ENCODE measurements at regions not wholly inside any gene's neighbourhood (a gene's known extent, or its start where the extent isn't known, plus 50 kb on each side); places are given as distances from the start of the nearest gene placed in this dataset.
"Not testable (repeated sequence)": the region's sequence is repeated elsewhere in the genome, so short reads cannot be mapped to it uniquely, and the experiment has no call there.

GRCh38 chr1:108314815-108315214, 70.9 kb upstream of the NBPF4 start:
- DNase-seq (ENCODE audit: low spot score), result no peak

GRCh38 chr1:108316545-108316944, 72.7 kb upstream of the NBPF4 start:
- DNase-seq (ENCODE audit: low spot score), result peak; percentile 5

DNA sequence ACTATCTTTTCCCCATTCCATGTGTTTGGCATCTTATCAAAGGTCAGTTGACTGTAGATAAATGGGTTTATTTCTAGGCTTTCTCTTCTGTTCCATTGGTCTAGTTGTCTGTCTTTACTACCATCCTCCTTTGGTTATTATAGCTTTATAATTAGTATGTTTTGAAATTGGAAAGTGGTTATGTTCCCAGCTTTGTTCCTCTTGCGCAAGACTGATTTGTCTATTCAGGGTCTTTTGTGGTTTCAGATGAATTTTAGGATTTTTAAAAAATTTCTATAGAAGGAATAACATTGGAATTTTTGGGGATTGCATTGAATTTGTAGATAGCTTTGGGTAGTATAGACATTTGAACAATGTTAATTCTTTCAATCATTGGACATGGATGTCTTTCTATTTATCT, 77.0 kb upstream of the NBPF4 start:
- no peak for DNase-seq (ENCODE audit: low spot score)

DNA sequence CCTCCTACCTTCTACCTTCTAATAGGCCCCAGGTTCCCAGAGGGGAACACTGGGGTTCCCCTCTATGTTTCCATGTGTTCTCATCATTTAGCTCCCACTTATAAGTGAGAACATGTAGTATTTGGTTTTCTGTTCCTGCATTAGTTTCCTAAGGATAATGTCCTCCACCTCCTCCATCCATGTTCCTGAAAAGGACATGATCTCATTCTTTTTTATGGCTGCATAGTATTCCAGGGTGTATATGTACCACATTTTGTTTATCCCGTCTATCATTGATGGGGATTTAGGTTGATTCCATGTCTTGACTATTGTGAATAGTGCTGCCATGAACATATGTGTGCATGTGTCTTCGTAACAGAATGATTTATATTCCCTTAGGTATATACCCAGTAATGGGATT, 81.5 kb upstream of the NBPF4 start:
- DNase-seq (ENCODE audit: low spot score), result not testable (repeated sequence)

DNA sequence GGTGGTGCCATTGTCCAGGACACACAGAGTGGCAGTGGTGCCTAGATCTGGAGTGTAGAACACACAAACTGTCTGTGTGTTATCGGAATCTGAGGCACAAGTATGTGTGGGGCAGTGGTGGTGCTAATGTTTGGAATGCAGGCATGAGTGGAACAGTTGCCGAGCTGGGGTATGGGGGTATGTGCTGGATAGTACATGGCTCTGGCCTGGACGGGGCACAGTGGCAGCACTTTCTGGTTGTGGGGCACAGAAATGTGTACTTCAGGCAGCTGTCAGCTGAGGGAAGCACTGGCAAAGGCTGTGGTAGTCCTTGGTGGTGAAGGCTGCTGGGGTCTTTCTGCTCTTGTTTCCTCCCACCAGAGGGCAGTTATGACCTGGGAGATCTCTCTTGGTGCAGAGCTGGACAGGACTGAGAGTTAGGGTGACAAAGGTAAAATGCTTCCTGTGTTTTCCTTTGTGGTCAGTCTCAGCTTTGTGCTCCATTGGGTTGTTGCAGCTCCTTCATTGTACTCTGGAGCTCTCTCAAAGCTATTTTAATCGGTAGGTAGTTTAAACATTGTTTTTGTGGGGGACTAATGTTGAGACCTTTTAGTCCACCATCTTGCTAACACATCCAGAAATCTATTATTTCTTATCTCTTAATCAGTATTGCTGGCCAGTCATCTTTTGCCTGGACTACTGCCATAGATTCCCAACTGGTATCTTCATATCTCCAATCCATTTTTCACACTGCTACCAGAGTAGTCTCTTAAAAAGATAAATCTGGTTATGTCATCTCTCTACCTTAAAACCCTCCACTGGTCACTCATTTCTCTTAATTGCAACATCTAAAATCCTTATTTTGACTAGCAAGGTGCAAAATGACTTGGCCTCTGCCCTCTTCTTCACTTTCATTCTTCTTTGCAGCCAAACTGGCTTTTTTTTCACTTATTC, 83.9 kb upstream of the NBPF4 start:
- peak; percentile 13 for DNase-seq (ENCODE audit: low spot score)

DNA sequence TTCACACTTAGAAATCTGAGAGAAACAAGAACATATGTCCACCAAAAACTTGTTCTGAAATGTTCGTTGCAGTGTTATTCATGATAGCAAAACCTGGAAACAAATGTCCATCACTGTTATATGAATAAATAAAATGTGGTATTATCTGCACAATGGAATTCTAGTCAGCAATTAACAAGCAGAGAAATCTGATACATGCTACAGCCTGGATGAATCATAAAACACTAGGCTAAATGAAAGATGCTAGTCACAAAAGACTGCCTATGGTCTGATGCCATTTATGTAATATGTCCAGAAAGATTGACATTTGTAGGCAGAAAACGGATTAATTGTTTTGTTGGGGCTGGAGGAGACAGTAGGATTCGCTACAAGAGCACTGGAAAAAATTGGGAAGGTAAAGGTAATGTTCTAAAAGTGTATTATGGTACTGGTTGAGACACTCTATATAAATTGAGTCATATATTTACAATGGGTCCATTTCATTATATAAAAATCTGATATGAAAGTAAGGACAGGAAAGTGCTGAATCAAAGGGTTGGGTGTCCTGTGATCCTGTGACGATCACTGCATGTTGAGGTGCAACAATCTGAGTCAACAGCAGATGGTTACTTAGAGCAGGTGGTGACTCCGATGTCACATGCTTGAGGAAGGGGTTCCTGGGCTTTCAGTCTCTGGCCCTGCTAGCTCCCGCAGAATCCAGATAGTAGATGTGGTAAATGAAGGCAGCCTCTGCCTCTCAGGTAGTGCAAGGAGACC, 102.1 kb upstream of the NBPF4 start:
- DNase-seq (ENCODE audit: low spot score), result no peak

GRCh38 chr1:108357802-108358201, 92.3 kb upstream of the NBPF6 start:
- DNase-seq (ENCODE audit: low spot score), result no peak

DNA sequence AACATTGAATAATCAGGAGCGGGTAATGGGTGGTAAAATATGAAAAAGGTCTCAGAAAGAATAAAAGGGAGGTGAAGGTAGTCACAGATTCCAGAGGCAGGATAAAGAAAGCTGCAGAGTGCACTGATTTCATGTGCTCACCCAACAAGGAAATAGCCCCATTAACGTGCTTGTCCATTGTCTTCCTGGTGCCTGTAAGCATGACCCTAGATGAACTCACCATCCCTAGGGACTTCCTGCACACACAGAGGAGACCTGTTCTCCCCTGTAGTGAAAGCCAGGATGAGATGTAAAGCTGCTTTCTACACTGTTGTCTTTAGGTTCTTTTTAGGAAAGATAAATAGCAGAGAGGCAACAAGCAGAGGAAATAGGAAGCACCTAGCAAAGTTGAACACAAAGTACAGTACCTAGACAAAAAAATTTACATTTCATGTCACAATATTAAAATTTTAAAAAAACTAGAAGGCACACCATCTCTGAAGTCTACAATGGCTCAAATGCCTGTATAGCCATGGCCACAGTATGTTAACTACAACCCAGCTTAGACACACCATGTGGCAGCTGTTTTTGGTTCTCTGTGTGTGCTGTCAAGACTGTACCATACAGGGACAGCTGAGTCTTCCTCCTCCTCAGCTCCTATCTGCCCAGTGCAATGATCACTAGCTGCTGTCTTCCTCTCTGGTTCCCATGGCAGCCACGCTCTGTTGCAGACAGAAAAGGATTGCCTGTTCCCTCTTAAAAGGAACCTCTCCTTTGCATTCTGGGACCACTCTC, 69.9 kb upstream of the NBPF6 start:
- DNase-seq (ENCODE audit: low spot score), result not testable (repeated sequence)

All from H4 (cell line).